GM12878 (cell line): ENCODE measurements at regions not wholly inside any gene's neighbourhood (a gene's known extent, or its start where the extent isn't known, plus 50 kb on each side); places are given as distances from the start of the nearest gene placed in this dataset.

ENCODE experiments used
- ATAC-seq: fragments of 200-7000 bp; cut with Tn5 transposase; 3 replicates; pipeline ENCODE4 v1.9.1; 2020; ENCODE audit warnings: mild to moderate bottlenecking, moderate library complexity
- BruUV-seq: library from RNA; stranded (reverse); fragments of 400-500 nt; replicated peaks from 2 replicates; lab custom pipeline; 2021; lab: Mats Ljungman, UMichigan
- CTCF ChIA-PET: fragments of 300-600 bp; sonication (Branson Sonifier 250); formaldehyde crosslinking; extraction: SDS; loops from one replicate; lab custom pipeline; 2021; ENCODE audit warnings: inconsistent platforms; lab: Yijun Ruan, JAX
- POLR2A ChIA-PET: fragments of 350-600 bp; formaldehyde crosslinking; extraction: SDS; loops from one replicate; lab custom pipeline; 2021; ENCODE audit warnings: inconsistent platforms; lab: Charles Lee
- RAD21 ChIA-PET: fragments of 300-600 bp; sonication (Branson Sonifier 250); formaldehyde crosslinking; loops from one replicate; lab custom pipeline; 2023; ENCODE audit warnings: antibody characterized with exemption; ENCODE audit not compliant: unreplicated experiment; lab: Charles Lee
- SMC1A ChIA-PET: fragments of 300-600 bp; sonication (Branson Sonifier 250); formaldehyde crosslinking; loops from one replicate; lab custom pipeline; 2023; ENCODE audit not compliant: unreplicated experiment, uncharacterized antibody; lab: Charles Lee
- DNase-seq: peaks from one replicate; pipeline ENCODE4 v3.0.0-alpha.2; 2011; ENCODE audit warnings: low read depth, low spot score
- FAIRE-seq: peaks from 3 replicates; lab custom pipeline; 2011; peaks lifted over from hg19 to GRCh38; lab: Jason Lieb, UNC
- H2AFZ ChIP-seq: 2 replicates; pipeline ENCODE4 v1.6.0; 2011; ENCODE audit warnings: low read depth, low read length, control low read depth; ENCODE audit not compliant: control insufficient read depth
- H3K27ac ChIP-seq: 2 replicates; pipeline ENCODE4 v1.5.1; 2011; ENCODE audit warnings: control low read depth; ENCODE audit not compliant: control insufficient read depth, insufficient read depth
- H3K27me3 ChIP-seq, 2 experiments: replicated peaks in 1 of 2; 2 replicates each; pipeline versions ENCODE4 v1.6.0 to v1.6.1; 2011; ENCODE audit warnings: low read length in 1 of 2; ENCODE audit not compliant: control insufficient read depth in 2 of 2, insufficient read depth in 2 of 2
- H3K36me3 ChIP-seq, 2 experiments: 2 replicates each; pipeline ENCODE4 v1.5.1; 2011; ENCODE audit warnings: low read length in 1 of 2; ENCODE audit not compliant: control insufficient read depth in 2 of 2, insufficient read depth in 2 of 2
- H3K4me1 ChIP-seq: 2 replicates; pipeline ENCODE4 v1.6.1; 2011; ENCODE audit warnings: mild to moderate bottlenecking, low read length, moderate library complexity, mixed read lengths; ENCODE audit not compliant: control insufficient read depth, insufficient read depth
- H3K4me2 ChIP-seq: 2 replicates; pipeline ENCODE4 v1.6.0; 2011; ENCODE audit warnings: control low read depth; ENCODE audit not compliant: control insufficient read depth, insufficient read depth
- H3K4me3 ChIP-seq: fragments of 200-600 bp; sonication (generic); 2 replicates; pipeline ENCODE4 v1.5.1; 2016
- H3K79me2 ChIP-seq: 2 replicates; pipeline ENCODE4 v1.6.0; 2011; ENCODE audit warnings: low read length; ENCODE audit not compliant: control insufficient read depth, insufficient read depth
- H3K9ac ChIP-seq: 2 replicates; pipeline ENCODE4 v1.8.0; 2011; ENCODE audit warnings: low read length, control low read depth, mixed read lengths; ENCODE audit not compliant: control insufficient read depth, insufficient read depth
- H3K9me3 ChIP-seq: replicated peaks from 3 replicates; pipeline ENCODE4 v1.5.1; 2011; ENCODE audit warnings: mild to moderate bottlenecking, low read length; ENCODE audit not compliant: control insufficient read depth, insufficient read depth
- H4K20me1 ChIP-seq: 2 replicates; pipeline ENCODE4 v1.6.0; 2011; ENCODE audit not compliant: control insufficient read depth, insufficient read depth
- CEBPB ChIP-seq, 2 experiments: fragments of 150-350 bp in 1 of 2; IDR thresholded peaks; 2 replicates each; pipeline ENCODE4 v1.6.1; 2012 to 2014; ENCODE audit warnings: low read depth in 2 of 2, low read length in 2 of 2, borderline replicate concordance in 1 of 2, inconsistent platforms in 1 of 2
- E2F8 ChIP-seq: fragments of 450-650 bp; IDR thresholded peaks from 2 replicates; pipeline ENCODE4 v1.6.1; 2018; ENCODE audit warnings: mild to moderate bottlenecking, low read depth, moderate library complexity; ENCODE audit not compliant: partially characterized antibody
- GABPA ChIP-seq: IDR thresholded peaks from 2 replicates; pipeline ENCODE4 v1.6.1; 2014; ENCODE audit warnings: antibody characterized with exemption, low read depth, mild to moderate bottlenecking, inconsistent platforms
- ZBTB11 ChIP-seq: fragments of 450-650 bp; formaldehyde crosslinking; IDR thresholded peaks from 2 replicates; pipeline ENCODE4 v1.5.0; 2022; ENCODE audit warnings: mild to moderate bottlenecking, missing genetic modification characterization
- ZBTB33 ChIP-seq: fragments of 450-650 bp; IDR thresholded peaks from 2 replicates; pipeline ENCODE4 v1.6.1; 2017; ENCODE audit warnings: mild to moderate bottlenecking
- ZNF384 ChIP-seq: IDR thresholded peaks from 2 replicates; pipeline ENCODE4 v1.6.1; 2012; ENCODE audit warnings: low read depth, mild to moderate bottlenecking, low read length, improper control_type of control experiment, borderline replicate concordance
- ZZZ3 ChIP-seq: IDR thresholded peaks from 2 replicates; pipeline ENCODE4 v1.6.1; 2011; ENCODE audit warnings: low read depth; ENCODE audit not compliant: control insufficient read depth, insufficient read length
- WGBS: methylation state at CpG from one replicate; pipeline ENCODE4 v1.1.6; 2016; ENCODE audit warnings: low lambda C conversion rate; ENCODE audit not compliant: insufficient replicate concordance, insufficient coverage; ENCODE audit errors: missing lambda C conversion rate; 5-methylcytosine and 5-hydroxymethylcytosine counted together
- in situ Hi-C: fragments of 300-500 bp; cut with MboI; formaldehyde crosslinking; loops from 9 replicates; pipeline ENCODE4 v1.14.3; 2018; ENCODE audit warnings: mixed read lengths
- intact Hi-C: fragments of 100-400 bp; cut with micrococcal nuclease; formaldehyde crosslinking; loops from one replicate; pipeline ENCODE4 v1.14.2; 2022; ENCODE audit not compliant: unreplicated experiment
- TF ChIP-seq, protein P1 (sequence below): fragments of 450-650 bp; IDR thresholded peaks from 2 replicates; pipeline ENCODE4 v1.6.1; 2017; ENCODE audit warnings: mild to moderate bottlenecking, moderate library complexity

DNA sequence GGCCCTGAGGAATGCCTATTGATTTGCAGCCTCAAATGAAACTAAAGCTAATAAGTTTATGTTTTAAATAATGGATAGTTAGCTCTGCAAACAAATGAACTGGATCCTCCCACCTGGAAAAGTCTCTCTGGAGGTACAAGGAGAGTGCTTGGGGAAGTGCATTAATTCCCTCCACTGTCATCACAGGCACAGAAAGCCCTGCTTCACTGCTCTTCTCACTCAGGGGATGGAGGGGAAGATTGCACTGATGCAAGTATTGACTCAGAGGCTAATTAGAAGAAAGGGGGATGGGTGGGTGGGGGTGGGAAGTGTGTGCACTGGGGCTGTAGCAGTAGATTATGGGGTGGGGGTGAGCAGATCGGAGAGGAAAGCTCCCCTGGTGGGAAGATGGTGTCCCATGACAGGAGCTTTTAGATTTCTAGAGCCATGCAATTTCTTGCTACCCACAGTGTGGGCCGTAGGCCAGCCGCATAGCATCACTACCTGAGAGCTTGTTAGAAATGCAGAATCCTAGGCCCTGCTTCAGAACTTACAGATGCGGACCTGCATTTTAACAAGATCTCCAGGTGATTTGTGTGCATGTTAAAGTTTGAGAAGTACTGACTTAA is 163.9 kb downstream of the HIPK3 start:
- H3K36me3 ChIP-seq: no peaks in the 10 kb centered on the region
- 51% methylated on average over 4 of the region's 4 CpGs for WGBS
- H3K27me3 ChIP-seq: no peaks in the 10 kb centered on the region; a peak in 1 of 4 replicates
- intact Hi-C loops: no loop called here
- in situ Hi-C loops: no loop called here
- RAD21 ChIA-PET: no interaction called here
- no peak overlapping the region for H3K4me2 ChIP-seq
- SMC1A ChIA-PET: interaction anchor here (0.9 kb wide), 1 partner anchor 10 kb away, joined by 3 read pairs; no protein-coding TSS in a partner anchor
- no peak for DNase-seq
- H3K27ac ChIP-seq: no peak overlapping the region
- no peak for FAIRE-seq
- ATAC-seq: no peak
- no TSS peak for BruUV-seq
- H3K4me1 ChIP-seq: no peaks in the 10 kb centered on the region
- POLR2A ChIA-PET: interaction anchor here (0.6 to 0.9 kb wide), 3 partner anchors 10 to 667 kb away, joined by 3 read pairs; no protein-coding TSS in a partner anchor
- H3K4me3 ChIP-seq: no peak overlapping the region
- H2AFZ ChIP-seq: no peak overlapping the region
- CTCF ChIA-PET: no interaction called here
- no peak overlapping the region for H3K9ac ChIP-seq
- no peaks in the 10 kb centered on the region for H3K9me3 ChIP-seq
- H4K20me1 ChIP-seq: no peaks in the 10 kb centered on the region
- H3K79me2 ChIP-seq: no peaks in the 10 kb centered on the region
- TF ChIP-seq ZBTB11 (CRISPR knock-in tag) (no peak), ZBTB33 (no peak), GABPA (no peak), E2F8 (no peak), ZNF384 (no peak), ZZZ3 (no peak), CEBPB (IDR thresholded peaks at IDR 0.05; ENCODE audit: borderline replicate concordance in 1 of 2, low read depth in 2 of 2, low read length in 2 of 2) (no peak)
- TF ChIP-seq, protein P1, sequence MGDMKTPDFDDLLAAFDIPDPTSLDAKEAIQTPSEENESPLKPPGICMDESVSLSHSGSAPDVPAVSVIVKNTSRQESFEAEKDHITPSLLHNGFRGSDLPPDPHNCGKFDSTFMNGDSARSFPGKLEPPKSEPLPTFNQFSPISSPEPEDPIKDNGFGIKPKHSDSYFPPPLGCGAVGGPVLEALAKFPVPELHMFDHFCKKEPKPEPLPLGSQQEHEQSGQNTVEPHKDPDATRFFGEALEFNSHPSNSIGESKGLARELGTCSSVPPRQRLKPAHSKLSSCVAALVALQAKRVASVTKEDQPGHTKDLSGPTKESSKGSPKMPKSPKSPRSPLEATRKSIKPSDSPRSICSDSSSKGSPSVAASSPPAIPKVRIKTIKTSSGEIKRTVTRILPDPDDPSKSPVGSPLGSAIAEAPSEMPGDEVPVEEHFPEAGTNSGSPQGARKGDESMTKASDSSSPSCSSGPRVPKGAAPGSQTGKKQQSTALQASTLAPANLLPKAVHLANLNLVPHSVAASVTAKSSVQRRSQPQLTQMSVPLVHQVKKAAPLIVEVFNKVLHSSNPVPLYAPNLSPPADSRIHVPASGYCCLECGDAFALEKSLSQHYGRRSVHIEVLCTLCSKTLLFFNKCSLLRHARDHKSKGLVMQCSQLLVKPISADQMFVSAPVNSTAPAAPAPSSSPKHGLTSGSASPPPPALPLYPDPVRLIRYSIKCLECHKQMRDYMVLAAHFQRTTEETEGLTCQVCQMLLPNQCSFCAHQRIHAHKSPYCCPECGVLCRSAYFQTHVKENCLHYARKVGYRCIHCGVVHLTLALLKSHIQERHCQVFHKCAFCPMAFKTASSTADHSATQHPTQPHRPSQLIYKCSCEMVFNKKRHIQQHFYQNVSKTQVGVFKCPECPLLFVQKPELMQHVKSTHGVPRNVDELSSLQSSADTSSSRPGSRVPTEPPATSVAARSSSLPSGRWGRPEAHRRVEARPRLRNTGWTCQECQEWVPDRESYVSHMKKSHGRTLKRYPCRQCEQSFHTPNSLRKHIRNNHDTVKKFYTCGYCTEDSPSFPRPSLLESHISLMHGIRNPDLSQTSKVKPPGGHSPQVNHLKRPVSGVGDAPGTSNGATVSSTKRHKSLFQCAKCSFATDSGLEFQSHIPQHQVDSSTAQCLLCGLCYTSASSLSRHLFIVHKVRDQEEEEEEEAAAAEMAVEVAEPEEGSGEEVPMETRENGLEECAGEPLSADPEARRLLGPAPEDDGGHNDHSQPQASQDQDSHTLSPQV: no peak
